ENCODE measurements at regions not wholly inside any gene's neighbourhood (a gene's known extent, or its start where the extent isn't known, plus 50 kb on each side); places are given as distances from the start of the nearest gene placed in this dataset.

GRCh38 chrX:109843963-109844751 lies 111.1 kb upstream of the ACSL4 start:
- no peak for DNase-seq

- DNase-seq: no peak
These were observed 111.9 kb upstream of the ACSL4 start for GRCh38 chrX:109844986-109845385.

- DNase-seq: no peak
These were observed 112.9 kb upstream of the ACSL4 start for GRCh38 chrX:109845996-109846395.

- no peak for DNase-seq
These were observed 114.5 kb upstream of the ACSL4 start for GRCh38 chrX:109847257-109848187.

- DNase-seq: no peak
These were observed 115.5 kb upstream of the ACSL4 start for GRCh38 chrX:109848461-109849050.

- DNase-seq: no peak
These were observed 121.0 kb upstream of the ACSL4 start for GRCh38 chrX:109854096-109854495.

GRCh38 chrX:109855501-109855900 lies 122.4 kb upstream of the ACSL4 start:
- DNase-seq: no peak

- no peak for DNase-seq
These were observed 123.9 kb upstream of the ACSL4 start for GRCh38 chrX:109856974-109857373.

- DNase-seq: no peak
These were observed 124.6 kb upstream of the ACSL4 start for GRCh38 chrX:109857584-109858228.

GRCh38 chrX:109858602-109859341 lies 125.7 kb upstream of the ACSL4 start:
- DNase-seq: no peak

GRCh38 chrX:109859651-109860050 lies 126.6 kb upstream of the ACSL4 start:
- DNase-seq: no peak

- DNase-seq: no peak
These were observed 129.4 kb upstream of the ACSL4 start for GRCh38 chrX:109862433-109862832.

GRCh38 chrX:109863811-109864210 lies 130.8 kb upstream of the ACSL4 start:
- DNase-seq: no peak

GRCh38 chrX:109871121-109871888 lies 131.6 kb upstream of the TMEM164 start:
- DNase-seq: no peak

GRCh38 chrX:109872021-109872732 lies 130.7 kb upstream of the TMEM164 start:
- DNase-seq: no peak

- no peak for DNase-seq
These were observed 129.3 kb upstream of the TMEM164 start for GRCh38 chrX:109873574-109873973.

- DNase-seq: no peak
These were observed 128.9 kb upstream of the TMEM164 start for GRCh38 chrX:109873983-109874382.

- DNase-seq: no peak
These were observed 128.4 kb upstream of the TMEM164 start for GRCh38 chrX:109874548-109874947.

- DNase-seq: no peak
These were observed 127.1 kb upstream of the TMEM164 start for GRCh38 chrX:109875831-109876230.

- no peak for DNase-seq
These were observed 124.7 kb upstream of the TMEM164 start for GRCh38 chrX:109878236-109878635.

- DNase-seq: no peak
These were observed 122.9 kb upstream of the TMEM164 start for GRCh38 chrX:109879991-109880390.
